Posterior vena cava (tissue), 2 donors: ENCODE measurements at regions not wholly inside any gene's neighbourhood (a gene's known extent, or its start where the extent isn't known, plus 50 kb on each side); places are given as distances from the start of the nearest gene placed in this dataset.

ENCODE experiments used
- DNase-seq: peaks from one replicate; pipeline ENCODE4 v3.0.0-alpha.2; 2020; ENCODE audit warnings: low spot score
- intact Hi-C, 2 donors: fragments of 100-400 bp; cut with DNase I; formaldehyde crosslinking; loops; one replicate each; pipeline versions ENCODE4 v1.14.1 to v1.14.2; 2022 to 2023
- donor health status: DM: yes; HTN: yes; CAD: no.
- donor health status: DM: yes; HTN: yes; CAD: no.

GRCh38 chr16:81149614-81150013 is 53.4 kb upstream of the GCSH start:
- no peak for DNase-seq
- intact Hi-C loops, result loop anchor here in 1 of 2 donors (5.0 kb wide), 1 partner anchor 1702 kb away; no protein-coding TSS in a partner anchor

GRCh38 chr16:81148277-81148676 is 52.1 kb upstream of the GCSH start:
- DNase-seq, result no peak
- intact Hi-C loops, result no loop called here
